Activated naive CD4-positive, alpha-beta T cell treated with anti-CD3 and anti-CD28 coated beads, Interleukin-2, amount 50 U/mL, for 16 hours (primary cell): ENCODE measurements at regions not wholly inside any gene's neighbourhood (a gene's known extent, or its start where the extent isn't known, plus 50 kb on each side); places are given as distances from the start of the nearest gene placed in this dataset.

ENCODE experiments used
- DNase-seq: peaks from one replicate; pipeline ENCODE4 v3.0.0-alpha.2; 2020

DNA sequence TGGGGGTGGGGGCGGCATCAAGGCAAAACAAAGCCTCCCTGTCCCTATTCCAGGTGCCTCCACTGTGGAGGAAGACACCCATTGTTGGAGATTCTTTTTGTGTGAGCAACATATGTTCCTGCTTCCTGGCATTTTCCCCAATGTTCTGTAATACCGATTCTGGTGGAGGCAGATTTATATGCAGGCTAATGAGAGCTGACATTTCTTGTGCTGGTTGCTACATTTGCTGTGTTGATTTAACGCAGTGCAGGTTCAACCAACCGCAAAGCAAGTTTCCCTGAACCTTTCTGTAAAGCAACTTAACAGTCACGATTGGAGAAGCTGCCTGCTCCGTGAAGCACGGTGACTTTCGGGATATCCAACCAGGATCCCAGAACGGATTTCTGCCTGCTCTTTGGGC lies 260.5 kb downstream of the CBLN1 start:
- no peak for DNase-seq

DNA sequence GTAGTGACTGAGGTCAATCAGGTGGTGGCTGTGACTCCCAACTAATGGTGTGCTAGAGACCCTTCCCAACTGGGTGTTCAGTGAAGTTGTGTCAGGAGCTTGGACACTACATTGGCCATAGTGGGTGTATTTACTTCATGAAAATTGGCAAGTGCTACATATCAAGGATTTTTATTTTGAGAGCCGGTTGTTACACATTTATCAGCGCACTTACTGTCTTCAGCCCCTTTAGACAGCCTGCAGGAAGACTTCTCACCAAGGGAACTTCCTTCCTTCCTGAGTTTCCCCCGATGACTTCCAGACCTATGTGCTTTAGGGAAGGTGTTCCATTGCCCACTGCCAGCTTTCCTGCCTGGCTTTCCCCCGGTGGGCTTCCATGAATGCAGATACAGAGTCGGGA lies 261.2 kb downstream of the CBLN1 start:
- no peak for DNase-seq

DNA sequence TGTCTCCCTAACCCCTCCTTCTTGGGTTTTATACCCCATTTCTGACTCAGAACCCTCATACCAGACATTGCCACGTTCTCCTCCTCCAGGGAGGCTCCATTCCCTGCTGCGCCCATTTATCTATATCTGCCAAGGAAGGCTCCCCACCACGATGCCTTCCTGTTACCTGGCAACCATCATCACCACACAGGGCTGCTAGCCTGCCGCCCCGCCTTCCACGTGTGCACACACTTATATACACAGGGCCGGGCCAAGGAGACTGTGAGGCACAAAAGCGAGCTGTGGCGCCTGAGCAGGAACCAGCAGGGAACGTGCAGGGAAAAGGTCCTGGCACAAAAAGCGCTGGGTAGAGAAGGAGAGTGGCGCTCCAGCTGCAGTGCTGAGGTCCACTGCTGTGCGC lies 261.8 kb downstream of the CBLN1 start:
- DNase-seq, result no peak

DNA sequence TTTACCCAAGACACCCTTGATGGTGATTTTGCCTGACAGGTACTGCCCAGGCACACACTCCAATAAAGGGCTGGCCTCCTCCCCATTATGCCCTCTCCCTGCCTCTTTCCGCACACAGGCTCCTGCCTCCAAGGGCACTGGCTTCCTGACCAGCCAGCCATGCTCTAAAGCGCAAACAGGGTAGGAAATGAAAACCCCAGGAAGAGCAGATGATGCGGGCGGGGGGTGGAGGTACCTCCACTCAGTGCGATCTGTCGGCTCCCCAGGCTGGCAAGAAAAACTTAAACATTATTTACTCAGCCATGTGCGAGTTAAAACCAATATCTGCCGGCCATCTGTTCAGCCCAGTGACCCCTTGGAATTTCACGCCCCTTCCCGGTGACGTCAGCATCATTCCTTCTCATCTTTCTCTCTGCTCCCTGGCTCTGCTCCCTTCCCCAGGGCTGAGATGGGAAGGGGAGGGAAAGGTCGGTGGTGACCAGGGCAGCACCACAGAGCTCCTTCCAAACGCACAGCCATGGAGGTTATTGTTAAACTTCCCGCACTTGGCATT lies 262.5 kb downstream of the CBLN1 start:
- DNase-seq, result no peak

DNA sequence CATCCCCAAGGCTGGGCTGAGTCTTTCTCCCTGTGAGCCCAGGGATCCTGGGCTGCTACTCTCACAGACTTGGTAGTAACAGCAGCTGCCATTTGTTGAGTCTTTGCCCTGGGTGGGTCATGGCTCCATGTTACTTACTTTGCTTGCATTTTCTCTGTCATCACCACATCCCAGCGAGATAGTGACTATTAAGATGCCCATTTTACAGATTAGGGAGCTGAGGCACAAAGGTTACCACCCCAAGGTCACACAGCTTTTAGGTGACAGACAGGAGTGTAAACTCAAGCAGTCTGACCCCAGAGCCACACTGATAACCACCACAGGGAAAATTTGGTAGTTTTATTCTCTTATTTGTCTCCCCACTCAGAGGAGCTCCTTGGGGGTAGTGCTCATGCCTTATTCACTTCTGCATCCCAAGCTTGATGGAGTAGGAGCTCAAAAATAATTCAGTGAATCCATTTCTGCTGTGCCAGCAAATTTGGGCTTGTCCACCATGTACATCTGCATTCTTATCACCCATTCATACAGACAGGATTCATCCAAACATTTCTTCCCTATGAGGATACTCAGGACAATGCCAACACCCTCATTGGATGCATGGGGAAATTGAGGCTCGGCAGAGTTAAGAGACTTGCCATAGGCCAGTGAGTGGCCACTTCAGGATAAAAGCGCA lies 263.2 kb downstream of the CBLN1 start:
- no peak for DNase-seq

DNA sequence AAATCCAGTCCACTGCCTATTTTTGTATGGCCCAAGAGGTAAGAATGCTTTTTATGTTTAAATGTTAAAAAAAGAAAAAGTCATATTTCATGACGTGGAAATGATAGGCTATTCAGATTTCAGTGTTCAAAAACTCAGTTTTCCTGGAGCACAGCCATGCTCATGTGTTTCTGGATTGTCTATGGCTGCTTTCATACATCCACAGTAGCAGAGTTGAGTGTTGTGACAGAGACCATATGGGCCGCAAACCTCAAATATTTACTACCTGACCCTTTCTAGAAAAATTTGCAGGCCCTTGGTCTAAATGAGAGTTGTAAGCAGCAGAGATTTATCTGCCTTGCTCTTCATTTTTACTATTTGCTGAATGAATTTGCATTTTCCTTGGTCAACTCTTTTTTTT lies 264.1 kb downstream of the CBLN1 start:
- no peak for DNase-seq

DNA sequence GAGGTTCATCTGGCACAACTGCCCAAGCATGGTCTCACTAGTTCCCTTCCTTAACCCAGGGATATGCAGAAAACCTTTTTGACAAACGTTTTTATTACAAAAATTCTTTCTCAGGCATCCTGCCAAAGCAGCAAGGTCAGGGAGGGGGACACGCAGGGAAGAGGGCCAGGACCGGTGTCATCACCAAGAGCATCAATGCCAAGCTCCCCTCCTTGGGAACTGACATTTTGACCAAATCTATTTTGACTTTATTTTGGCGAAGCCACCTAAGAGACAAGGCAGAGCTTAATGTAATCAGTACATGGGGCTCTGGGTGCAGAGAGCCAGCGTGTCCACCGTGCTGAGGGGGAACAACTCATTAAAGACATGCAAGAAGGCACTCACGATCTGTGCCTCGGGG lies 265.2 kb downstream of the CBLN1 start:
- DNase-seq, result no peak

DNA sequence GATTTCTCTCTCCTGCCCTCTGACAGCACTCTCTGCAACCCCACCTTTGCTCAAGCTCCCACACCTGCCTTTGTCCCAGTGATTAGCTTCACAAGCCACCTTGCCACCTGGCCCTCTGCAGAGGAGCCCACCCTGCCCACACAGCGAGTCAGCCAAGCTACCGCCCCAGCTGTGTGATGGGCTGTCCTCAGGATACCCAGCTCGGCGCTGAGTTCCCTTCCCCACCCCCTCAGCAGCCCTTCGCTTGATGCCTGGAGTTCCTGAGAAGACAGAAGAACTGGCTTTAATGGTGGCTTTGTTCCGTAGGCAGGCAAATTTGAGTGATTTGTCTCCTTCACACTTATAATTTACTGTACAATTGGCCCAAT lies 266.4 kb downstream of the CBLN1 start:
- no peak for DNase-seq

DNA sequence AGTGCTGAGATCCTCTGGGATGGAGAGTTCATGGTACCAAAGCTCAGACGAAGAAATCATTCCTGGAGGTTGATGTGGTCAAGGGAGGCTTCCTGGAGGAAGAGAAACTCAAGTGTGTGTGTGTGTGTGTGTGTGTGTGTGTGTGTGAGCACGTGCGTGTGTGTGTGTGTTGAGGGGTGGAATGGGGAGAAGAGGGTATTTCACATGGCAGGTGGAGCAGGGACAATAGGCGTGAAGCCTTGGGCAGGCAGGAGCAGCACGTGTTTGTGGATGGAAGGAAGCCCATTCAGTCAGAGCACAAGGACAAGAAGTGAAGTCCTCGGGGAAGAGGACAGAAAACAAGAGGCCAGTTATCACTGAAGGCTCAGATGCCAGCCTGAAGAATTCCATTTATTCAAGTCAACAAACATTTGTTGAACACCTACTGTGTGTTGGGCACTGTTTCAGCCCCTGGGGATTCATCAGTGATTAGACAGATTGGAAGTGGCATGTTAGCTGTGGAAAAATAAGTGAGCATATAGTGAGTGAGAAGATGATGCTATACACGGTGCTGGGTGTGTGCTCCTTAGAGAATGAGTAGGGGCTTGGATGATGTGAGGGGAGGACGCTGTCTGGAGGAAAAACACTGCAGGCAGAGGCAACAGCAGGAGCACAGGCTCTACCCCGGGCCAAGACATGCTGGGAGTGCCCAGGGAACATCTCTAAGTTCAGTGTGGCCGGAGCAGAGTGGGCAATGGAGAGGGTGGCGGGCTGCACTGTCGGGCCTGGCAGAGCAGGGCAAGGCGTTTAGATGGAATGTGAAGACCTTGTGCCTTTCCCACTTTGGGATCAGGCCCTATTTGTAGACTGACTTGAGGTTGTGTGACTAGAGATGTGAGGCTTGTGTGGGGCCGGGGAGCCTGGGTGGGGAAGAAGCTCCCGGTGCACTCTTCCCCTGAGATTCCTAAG lies 267.1 kb downstream of the CBLN1 start:
- no peak for DNase-seq

DNA sequence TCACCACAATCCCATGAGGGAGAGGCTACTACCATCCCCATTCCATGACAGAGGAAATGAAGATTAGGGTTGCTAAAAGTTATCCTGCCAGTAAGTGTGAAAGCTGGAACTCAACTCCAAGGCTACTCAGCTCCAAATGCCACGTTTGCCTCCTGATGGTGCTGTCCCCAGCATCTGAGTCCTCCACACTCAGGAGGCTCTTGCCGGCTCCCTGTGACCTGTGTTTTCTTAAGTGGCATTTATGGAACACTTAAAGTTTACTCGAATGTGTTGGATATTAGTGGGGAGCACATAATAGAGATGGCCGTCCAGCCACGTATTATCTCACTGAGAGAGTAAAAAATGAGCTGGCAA lies 267.9 kb downstream of the CBLN1 start:
- DNase-seq, result no peak

DNA sequence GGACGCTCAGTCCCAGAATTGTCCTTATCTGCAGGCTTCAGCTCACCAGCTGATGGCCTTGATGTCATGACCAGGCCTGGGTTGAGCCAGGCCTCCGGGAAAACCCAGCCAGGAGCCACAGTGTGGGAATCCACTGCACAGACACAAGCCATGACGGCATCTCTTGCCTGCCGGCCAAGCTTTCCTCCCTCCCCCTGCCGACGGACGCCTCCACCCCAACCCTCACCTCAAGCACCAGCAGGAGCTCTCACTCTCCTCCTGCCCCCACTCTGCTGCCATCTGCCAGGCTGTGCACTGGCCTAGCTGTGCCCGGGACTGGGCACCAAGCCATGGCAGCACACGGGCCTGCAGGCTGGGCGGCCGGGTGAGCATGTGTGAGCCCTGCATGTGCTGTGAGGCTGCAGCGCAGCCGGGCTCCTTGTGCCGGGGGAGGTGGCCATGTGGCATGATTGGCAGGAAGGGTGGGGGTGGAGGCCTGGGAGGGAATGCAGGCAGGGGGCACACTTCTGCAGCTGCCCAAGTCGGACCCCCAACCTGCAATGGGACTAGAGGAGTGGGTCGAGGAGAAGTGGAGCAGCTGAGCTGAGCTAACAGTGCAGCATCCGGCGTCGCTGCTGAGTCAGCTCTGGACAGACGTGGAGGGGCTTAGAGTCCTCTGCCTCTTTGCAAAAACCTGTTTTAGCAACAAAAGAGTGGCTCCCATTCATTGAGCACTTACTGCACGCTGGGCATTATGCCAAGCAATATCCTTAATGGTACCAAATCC lies 268.5 kb downstream of the CBLN1 start:
- no peak for DNase-seq

DNA sequence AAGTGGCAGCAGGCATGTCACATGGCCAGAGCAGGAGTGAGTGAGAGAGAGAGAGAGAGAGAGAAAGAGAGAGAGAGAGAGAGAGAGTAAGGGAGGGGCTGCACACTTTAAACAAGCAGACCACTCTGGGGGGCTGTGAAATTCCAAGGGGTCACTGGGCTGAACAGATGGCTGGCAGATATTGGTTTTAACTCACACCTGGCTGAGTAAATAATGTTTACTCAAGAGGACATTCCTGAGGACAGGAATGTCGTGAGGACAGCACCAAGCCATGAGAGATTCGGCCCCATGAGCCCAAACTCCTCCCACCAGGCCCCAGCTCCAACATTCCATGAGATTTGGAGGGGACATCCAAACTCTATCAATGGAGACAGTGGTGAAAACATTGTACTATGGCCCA lies 269.7 kb downstream of the CBLN1 start:
- DNase-seq, result no peak

DNA sequence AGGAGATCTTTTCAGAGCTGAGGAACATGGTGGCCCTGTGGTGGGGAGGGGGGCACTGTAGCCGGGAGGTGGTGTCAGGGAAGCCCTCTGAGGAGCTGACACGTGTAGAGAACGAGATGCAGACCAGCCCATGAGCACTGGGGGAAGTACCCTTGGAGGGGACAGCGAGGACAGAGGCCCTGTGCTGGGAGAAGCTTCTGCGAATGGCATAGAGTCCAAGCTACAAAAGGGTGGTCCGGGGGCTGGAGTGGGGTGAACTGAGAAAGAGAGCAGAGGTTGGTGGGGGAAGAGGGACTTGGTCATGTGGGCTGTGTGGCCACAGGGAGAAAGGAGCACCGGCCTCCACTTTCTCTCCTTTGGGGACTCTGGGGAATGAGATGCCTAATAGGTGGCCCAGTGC lies 270.8 kb downstream of the CBLN1 start:
- DNase-seq, result no peak

DNA sequence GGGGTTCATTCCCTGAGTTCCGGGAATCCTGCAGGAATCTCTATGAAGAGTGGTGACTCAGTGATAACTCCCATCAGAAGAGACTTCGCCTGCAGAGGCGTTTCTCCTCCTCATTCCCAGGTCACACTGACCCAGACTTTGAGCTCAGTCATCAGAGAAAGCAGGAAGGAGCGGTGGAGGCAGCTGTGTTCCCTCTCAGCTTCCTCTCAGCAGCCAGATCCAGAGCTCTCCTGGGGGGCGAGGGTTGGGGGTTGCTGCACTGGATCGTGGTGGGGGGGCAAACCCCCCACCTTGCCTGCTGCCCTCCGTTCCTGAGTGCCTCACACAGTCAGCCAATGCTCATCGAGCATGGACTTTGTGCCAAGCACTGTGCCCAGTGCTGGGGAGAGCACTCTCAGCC lies 271.2 kb downstream of the CBLN1 start:
- DNase-seq, result no peak

DNA sequence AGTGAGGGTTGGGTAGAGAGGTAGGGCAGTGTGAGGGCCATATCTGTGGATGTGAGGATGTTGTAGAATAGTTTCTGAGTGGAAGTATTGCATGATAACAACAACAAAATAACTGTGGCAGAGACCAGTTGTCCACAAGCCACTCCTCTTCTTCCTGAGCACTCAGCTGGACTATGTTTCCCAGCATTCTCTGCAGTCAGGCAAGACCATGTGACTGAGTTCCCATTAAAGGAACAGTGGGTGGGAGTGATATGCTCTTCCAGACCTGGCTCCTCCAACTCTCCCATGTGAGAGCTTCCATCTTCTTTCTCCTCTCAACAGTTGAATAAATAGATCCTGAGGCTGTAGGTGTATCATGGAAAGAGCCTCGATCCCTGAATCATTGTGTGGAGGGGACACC lies 272.4 kb downstream of the CBLN1 start:
- no peak for DNase-seq

DNA sequence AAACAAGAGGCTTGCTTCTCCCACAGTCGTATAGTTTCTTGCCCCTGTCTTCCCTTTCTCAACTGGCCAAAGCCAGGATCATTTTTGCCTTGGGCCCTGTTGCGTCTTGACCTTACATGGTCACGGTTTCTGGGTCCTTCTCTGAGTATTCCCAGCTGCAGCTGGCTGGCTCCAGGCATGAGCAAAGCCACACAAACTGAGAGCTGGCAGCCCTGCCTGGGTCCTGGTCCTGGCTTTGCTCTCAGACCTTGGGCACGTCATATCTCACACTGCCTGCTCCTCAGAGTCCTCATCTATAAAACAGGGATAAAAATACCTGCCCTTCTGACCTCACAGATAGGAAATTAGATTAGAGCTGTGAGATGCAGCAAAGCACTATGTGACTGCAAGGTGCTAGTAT lies 277.6 kb downstream of the CBLN1 start:
- no peak for DNase-seq

DNA sequence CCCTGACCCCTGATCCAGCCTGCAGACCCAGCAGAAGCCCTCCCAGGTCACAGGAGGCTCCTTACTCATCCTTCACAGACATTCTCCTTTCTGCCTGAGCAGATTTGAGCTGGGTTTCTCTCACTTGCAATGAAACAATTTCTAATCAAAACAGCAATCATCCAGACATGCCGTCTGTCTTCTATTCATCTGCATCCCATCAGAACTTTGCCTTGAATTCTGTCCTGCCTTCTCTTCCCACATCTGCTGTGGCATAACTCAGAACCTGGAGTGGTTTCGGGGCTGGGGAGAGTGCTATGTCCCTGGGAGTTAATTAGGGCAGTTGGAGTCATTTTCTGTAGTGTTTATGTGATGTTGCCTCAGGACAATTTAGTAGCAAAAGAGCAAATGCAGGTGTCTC lies 278.6 kb downstream of the CBLN1 start:
- no peak for DNase-seq

DNA sequence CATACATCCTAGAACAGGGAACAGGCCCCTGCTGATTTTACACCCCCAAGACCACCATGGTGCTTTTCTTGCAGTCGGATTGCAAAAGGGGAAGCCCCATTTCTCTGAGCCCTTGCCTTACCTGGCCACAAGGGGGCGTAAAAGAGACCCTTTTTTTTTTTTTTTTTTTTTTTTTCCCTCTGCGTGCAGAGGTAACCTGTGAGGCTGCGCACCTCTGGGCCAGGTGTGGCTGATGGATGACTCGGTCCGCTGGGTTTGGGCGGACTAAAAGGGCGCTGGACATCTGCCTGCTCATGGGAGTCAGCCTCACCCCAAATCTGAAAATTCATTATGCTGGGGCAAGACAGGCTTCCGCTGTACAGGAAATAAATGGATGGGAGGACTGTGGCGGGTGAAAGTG lies 281.0 kb downstream of the CBLN1 start:
- DNase-seq, result no peak

DNA sequence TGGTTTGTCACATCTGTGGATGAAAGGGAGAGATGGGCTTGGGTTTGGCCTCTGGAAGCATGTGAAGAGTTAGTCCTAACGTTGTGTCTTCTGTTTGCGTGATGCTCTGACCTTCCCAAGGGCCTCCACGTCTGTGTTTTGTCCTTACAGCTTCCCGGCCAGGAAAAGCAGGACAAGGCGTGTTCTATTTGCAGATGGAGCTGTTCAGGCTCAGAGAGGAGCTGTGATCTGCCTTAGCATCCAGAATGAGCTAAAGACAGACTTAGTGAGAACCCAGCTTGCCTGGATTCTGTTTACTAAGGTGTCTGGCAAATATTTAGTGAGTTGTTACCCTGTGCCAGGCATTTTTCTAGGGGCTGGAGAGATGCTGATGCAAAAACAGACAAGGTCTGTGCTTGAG lies 282.1 kb downstream of the CBLN1 start:
- no peak for DNase-seq

DNA sequence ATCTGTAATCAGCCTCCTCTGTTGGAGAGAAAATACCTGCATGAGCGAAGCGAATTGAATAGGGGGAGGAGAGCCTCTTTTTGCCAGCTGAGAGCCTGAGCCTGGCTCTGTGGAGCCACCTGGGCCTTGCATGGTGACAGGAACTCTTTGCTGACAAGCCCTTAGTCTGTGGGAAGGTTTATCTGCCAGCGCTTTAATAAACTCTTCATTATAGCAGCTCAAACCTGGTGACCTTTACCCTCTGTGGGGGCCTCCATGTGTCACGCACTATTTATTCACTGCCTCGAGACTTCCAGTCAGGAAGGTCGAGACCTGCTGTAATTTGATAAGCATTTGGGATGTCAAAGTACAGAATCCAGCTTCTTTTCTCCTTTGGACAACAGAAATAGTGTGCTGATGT lies 282.6 kb downstream of the CBLN1 start:
- DNase-seq, result no peak

DNA sequence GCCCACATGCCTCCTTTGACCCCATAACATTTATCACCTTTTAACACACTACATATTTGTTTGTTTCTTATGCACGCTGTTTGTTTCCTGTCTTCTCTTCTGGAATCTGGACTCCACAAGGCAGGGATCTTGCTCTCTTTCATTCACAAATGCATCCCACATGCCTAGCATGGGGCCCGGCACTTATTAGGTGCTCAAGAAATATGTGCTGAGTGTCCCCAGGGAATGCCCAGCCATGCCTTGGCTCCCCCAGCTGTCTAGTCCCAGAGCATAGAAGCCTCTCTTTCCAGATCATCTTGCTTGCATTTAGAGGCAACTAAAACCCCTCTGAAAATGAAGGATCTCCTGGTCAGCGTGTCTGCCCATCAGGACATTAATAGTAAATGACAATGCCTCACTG lies 283.7 kb downstream of the CBLN1 start:
- DNase-seq, result no peak

DNA sequence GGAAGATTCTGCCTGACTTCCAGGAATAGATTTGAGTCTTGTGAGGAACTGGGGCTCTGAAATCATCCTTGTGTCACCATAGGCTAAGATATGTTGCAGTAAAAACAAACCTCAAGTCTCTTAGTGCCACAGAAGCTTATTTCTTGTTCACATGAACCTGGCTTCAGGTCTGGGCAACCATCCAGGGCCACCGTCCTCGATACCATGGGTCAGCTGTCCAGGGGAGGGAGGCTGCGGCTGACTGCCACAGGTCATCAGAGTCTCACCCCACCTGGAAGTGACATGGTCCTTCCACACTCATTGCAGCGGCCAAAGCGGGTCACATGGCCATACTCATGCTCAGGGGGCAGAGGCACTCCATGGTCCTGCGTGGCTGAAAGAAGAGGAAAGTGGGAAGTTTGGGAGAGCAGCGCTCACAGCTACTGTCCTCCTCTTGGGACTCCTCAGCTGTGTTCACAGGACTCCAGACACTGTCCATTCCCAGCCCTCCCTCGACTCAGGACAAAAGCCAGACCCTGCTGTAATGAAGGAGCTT lies 284.5 kb downstream of the CBLN1 start:
- no peak for DNase-seq

DNA sequence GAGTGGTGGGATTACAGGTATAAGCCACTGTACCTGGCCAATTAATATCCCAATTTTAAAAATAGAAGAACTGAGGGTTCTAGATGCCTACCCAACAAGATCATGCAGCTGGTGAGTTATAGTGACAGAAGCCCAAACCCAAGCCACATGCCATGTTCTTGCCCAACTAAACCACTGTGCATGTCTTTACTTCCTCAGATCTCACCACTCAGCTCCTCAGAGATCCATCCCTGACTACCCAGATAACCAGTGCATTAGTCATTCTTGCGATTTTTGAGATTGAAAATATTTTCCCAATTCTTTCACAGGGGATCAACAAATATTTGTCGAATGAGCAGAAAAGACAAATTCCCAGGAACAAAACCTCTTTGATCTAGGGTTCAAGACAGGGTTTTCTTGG lies 303.1 kb downstream of the CBLN1 start:
- DNase-seq, result no peak
